ENCODE measurements at regions not wholly inside any gene's neighbourhood (a gene's known extent, or its start where the extent isn't known, plus 50 kb on each side); places are given as distances from the start of the nearest gene placed in this dataset.

DNA sequence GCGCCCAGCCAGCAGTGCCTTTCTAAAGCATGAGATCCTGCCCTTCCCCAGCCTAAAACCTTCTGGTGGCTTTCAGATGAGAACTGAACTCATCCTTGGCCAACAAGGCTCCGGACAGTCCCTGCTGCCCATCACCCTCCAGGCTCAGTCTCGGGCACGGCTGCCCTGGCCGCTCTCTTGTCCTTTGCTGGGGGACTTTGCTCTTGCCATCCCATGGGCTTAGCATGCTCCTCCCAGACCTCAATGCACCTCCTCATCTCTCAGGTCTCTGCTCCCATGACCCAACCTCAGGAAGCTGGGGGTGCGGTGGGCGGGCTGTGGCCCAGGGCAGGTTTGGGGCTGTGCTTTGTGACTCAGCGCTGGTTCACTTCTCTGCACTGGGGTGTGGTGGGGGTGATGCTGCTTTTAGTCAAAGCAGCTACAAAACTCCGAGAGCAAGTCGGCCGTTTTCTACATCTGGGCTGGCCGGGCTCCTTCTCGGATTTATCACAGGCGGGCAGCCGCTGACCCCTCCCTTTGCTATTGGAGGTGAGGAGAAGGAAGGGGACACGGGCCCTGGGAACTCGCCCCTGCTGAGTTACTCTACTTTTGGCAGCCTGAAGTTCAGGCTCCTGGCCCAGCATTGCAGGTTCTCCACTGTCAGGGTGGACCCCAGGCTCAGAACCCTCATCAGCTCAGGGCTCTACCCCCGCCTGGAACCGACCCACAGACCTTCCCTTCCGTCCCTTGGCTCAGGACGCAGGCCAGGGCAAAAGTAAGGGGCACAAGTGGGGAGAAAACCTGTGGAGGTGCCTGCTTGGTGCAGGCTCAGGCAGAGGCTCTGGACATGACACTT is 90.6 kb upstream of the TAF1B start:
- H3K4me1 ChIP-seq, result peaks cover 7 to 45% (median 26%) of the 10 kb centered on the region in 4 donors
- H3K4me3 ChIP-seq, result no peak overlapping the region
- WGBS, 2 donors (ENCODE audit: low coverage in 1 of 2), result 54% methylated on average over 18 of the region's 21 CpGs; no CpG with 5 or more reads in 1 of the 2 donors
- in situ Hi-C loops (cut with MboI; ENCODE audit: low pct_ligation_motif_present in 1 of 4, low pct_unique_long_range_greater_than_20kb in 1 of 4, low sequenced_read_pairs in 3 of 4) (no loop called here), intact Hi-C loops (cut with DNase I; ENCODE audit: low total_unique reads) (no loop called here)
- no peaks in the 10 kb centered on the region for H3K36me3 ChIP-seq
- TF ChIP-seq, protein P1, sequence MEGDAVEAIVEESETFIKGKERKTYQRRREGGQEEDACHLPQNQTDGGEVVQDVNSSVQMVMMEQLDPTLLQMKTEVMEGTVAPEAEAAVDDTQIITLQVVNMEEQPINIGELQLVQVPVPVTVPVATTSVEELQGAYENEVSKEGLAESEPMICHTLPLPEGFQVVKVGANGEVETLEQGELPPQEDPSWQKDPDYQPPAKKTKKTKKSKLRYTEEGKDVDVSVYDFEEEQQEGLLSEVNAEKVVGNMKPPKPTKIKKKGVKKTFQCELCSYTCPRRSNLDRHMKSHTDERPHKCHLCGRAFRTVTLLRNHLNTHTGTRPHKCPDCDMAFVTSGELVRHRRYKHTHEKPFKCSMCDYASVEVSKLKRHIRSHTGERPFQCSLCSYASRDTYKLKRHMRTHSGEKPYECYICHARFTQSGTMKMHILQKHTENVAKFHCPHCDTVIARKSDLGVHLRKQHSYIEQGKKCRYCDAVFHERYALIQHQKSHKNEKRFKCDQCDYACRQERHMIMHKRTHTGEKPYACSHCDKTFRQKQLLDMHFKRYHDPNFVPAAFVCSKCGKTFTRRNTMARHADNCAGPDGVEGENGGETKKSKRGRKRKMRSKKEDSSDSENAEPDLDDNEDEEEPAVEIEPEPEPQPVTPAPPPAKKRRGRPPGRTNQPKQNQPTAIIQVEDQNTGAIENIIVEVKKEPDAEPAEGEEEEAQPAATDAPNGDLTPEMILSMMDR (IDR thresholded peaks at IDR 0.05), result no peak
- TF ChIP-seq EP300 (IDR thresholded peaks at IDR 0.05; ENCODE audit: low read depth) (no peak), POLR2AphosphoS5 (IDR thresholded peaks at IDR 0.05) (no peak), POLR2A (IDR thresholded peaks at IDR 0.05) (no peak)
- H3K27me3 ChIP-seq, result peaks cover 3% of the 10 kb centered on the region
- H3K9me3 ChIP-seq, result no peaks in the 10 kb centered on the region
- H3K27ac ChIP-seq, result peak overlapping the region in 3 of 4 donors; percentile 30 to 47 (median 40)
- peak; percentile 43 for DNase-seq

DNA sequence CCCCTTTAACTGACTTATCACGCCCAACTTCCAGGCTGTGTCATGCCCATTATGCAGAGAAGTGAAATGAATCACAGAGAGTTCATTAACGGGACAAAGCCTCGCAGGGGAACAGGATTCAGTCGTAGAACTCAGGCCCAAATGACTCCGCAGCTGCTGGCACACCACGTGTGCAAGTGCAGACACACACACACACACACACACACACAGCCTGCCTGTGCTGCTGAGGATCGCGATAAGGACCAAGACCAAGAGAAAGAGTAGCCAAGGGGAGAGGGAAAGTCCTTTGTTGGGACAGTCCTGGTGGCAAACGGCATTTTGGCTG is 90.0 kb upstream of the TAF1B start:
- peak overlapping the region in 2 of 4 donors; percentile 2 to 32 for H3K4me3 ChIP-seq
- WGBS, 2 donors (ENCODE audit: low coverage in 1 of 2), result 0 to 16% methylated on average over 1 to 9 of the region's 9 CpGs
- peak overlapping the region; percentile 30 to 50 (median 44) for H3K27ac ChIP-seq
- no peak for TF ChIP-seq POLR2AphosphoS5 (IDR thresholded peaks at IDR 0.05)
- TF ChIP-seq POLR2A (IDR thresholded peaks at IDR 0.05), result peak; percentile 40
- peaks cover 3% of the 10 kb centered on the region for H3K27me3 ChIP-seq
- peak; percentile 52 for DNase-seq
- H3K4me1 ChIP-seq, result peaks cover 7 to 43% (median 28%) of the 10 kb centered on the region in 4 donors
- intact Hi-C loops (cut with DNase I; ENCODE audit: low total_unique reads) (no loop called here), in situ Hi-C loops (cut with MboI; ENCODE audit: low pct_ligation_motif_present in 1 of 4, low pct_unique_long_range_greater_than_20kb in 1 of 4, low sequenced_read_pairs in 3 of 4) (no loop called here)
- H3K9me3 ChIP-seq, result no peaks in the 10 kb centered on the region
- H3K36me3 ChIP-seq, result no peaks in the 10 kb centered on the region

DNA sequence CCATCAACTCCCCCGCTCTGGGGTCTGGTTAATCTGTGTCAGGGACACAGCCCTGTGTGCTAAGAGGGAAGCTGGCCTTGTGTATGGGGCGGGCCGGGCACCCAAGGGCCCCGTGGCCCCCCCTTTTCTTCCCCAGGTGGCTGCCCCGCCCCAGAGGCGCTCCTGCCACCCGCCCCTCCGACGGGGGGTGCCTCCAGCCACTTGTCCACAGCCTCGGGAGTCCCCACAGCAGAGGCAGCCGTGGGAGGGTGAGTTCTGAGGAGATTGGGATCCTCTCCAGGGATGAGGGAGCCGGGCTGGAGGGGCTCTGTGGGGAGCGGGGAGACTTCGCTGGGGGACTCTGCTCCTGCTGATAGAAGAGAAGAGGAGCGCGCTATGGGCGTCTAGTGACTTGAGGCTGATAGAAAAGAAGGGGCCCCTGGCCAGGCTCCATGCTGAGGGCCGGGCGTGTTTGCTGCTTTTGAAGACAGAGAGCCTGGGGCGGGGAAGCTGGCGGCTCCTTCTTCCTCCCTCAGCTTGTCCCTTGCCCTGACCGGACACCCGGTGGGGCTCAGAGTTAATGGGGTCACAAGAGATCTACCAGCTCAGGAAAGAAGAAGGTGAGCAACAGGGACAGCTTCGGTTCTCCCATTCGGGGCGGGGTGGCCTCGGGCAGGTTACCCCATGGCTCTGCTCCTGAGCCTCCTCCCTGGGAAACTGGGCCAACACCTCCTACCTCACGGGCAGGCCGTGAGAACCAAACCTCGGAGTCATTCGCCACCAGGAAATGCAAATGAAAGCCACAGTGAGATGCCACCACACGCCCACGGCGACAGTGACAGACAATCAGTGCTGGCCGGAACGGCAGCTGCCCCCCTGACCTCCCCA is 89.4 kb upstream of the TAF1B start:
- TF ChIP-seq POLR2AphosphoS5 (IDR thresholded peaks at IDR 0.05) (peak; percentile 14 to 57 (median 38)), POLR2A (IDR thresholded peaks at IDR 0.05) (peak; percentile 64), EP300 (IDR thresholded peaks at IDR 0.05; ENCODE audit: low read depth) (no peak)
- TF ChIP-seq, protein P1 (IDR thresholded peaks at IDR 0.05), result no peak
- peak overlapping the region; percentile 30 to 50 (median 44) for H3K27ac ChIP-seq
- H3K4me1 ChIP-seq, result peaks cover 4 to 39% (median 27%) of the 10 kb centered on the region in 4 donors
- H3K36me3 ChIP-seq, result no peaks in the 10 kb centered on the region
- peak overlapping the region in 3 of 4 donors; percentile 2 to 32 (median 18) for H3K4me3 ChIP-seq
- H3K27me3 ChIP-seq, result peaks cover 3% of the 10 kb centered on the region
- DNase-seq, result peak; percentile 76
- in situ Hi-C loops (cut with MboI; ENCODE audit: low pct_ligation_motif_present in 1 of 4, low pct_unique_long_range_greater_than_20kb in 1 of 4, low sequenced_read_pairs in 3 of 4) (no loop called here), intact Hi-C loops (cut with DNase I; ENCODE audit: low total_unique reads) (no loop called here)
- no peaks in the 10 kb centered on the region for H3K9me3 ChIP-seq
- 47% methylated on average over 35 of the region's 36 CpGs; no CpG with 5 or more reads in 1 of the 2 donors for WGBS, 2 donors (ENCODE audit: low coverage in 1 of 2)

DNA sequence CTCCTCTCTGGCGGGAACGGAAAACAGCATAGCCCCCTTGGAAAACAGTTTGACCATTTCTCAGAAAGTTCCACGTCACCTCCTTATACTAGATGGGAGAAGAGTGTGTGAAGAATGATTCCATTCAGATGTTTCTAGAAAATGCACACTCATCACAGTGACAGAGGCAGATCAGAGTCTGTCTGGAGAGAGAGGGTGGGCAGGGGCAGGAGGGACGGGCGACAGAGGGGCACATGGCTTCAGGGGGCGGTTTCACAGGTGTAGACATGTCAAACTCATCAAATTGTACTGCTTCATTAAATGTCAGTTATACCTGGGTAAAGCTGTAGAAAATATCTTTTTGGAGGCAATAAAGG is 88.8 kb upstream of the TAF1B start:
- in situ Hi-C loops (cut with MboI; ENCODE audit: low pct_ligation_motif_present in 1 of 4, low pct_unique_long_range_greater_than_20kb in 1 of 4, low sequenced_read_pairs in 3 of 4) (no loop called here), intact Hi-C loops (cut with DNase I; ENCODE audit: low total_unique reads) (no loop called here)
- Histone ChIP-seq H3K9me3 (no peaks in the 10 kb centered on the region), H3K4me1 (peaks cover 3 to 34% (median 25%) of the 10 kb centered on the region in 4 donors), H3K27ac (peak overlapping the region in 2 of 4 donors; percentile 40 to 50), H3K36me3 (no peaks in the 10 kb centered on the region), H3K27me3 (peaks cover 3% of the 10 kb centered on the region), H3K4me3 (peak overlapping the region in 1 of 4 donors; percentile 32)
- no peak for TF ChIP-seq POLR2A (IDR thresholded peaks at IDR 0.05)
- TF ChIP-seq EP300 (IDR thresholded peaks at IDR 0.05; ENCODE audit: low read depth), result no peak
- DNase-seq, result no peak
- 58 to 94% methylated on average over 3 to 6 of the region's 6 CpGs for WGBS, 2 donors (ENCODE audit: low coverage in 1 of 2)

DNA sequence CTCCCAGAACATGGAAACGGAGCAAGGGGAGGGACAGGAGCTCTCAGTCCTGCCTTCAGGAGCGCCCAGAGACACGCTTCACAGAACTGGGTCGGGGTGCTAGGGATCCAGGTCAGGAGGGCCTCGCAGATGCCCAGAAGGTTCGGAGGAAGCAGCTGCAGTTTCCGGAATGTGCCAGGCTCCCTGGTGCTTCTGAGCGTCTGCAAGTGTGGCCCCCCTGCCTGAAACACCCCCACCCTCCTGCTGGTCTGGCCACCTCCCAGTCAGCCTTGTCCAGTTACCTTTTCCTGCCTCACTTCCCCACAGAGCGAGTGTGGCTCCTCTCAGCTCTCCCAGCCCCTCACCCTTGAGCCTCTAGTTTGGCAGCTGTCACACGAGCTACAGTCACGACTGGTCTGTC is 88.3 kb upstream of the TAF1B start:
- WGBS, 2 donors (ENCODE audit: low coverage in 1 of 2), result 85 to 90% methylated on average over 2 to 11 of the region's 11 CpGs
- TF ChIP-seq POLR2AphosphoS5 (IDR thresholded peaks at IDR 0.05), result no peak
- no peak for TF ChIP-seq POLR2A (IDR thresholded peaks at IDR 0.05)
- TF ChIP-seq, protein P1 (IDR thresholded peaks at IDR 0.05), result no peak
- TF ChIP-seq EP300 (IDR thresholded peaks at IDR 0.05; ENCODE audit: low read depth), result no peak
- no peak overlapping the region for H3K27ac ChIP-seq
- intact Hi-C loops (cut with DNase I; ENCODE audit: low total_unique reads) (no loop called here), in situ Hi-C loops (cut with MboI; ENCODE audit: low pct_ligation_motif_present in 1 of 4, low pct_unique_long_range_greater_than_20kb in 1 of 4, low sequenced_read_pairs in 3 of 4) (no loop called here)
- peaks cover 3 to 34% (median 25%) of the 10 kb centered on the region in 4 donors for H3K4me1 ChIP-seq
- no peak for DNase-seq
- H3K36me3 ChIP-seq, result no peaks in the 10 kb centered on the region
- peaks cover 3% of the 10 kb centered on the region for H3K27me3 ChIP-seq
- no peak overlapping the region for H3K4me3 ChIP-seq
- H3K9me3 ChIP-seq, result no peaks in the 10 kb centered on the region
